Neuronal stem cell (in vitro differentiated cells): ENCODE measurements at regions not wholly inside any gene's neighbourhood (a gene's known extent, or its start where the extent isn't known, plus 50 kb on each side); places are given as distances from the start of the nearest gene placed in this dataset.
"Not testable (repeated sequence)": the region's sequence is repeated elsewhere in the genome, so short reads cannot be mapped to it uniquely, and the experiment has no call there.

Experiments used
- DNase-seq: peaks from one replicate; pipeline ENCODE4 v3.0.0-alpha.2; 2013; ENCODE audit warnings: low spot score
- H2AFZ ChIP-seq: one replicate; pipeline ENCODE4 v1.6.1; 2013; ENCODE audit warnings: mild to moderate bottlenecking, low read length, inconsistent platforms
- H2AK5ac ChIP-seq: 2 replicates; pipeline ENCODE4 v1.6.1; 2013; ENCODE audit warnings: low read depth, mild to moderate bottlenecking, inconsistent platforms, low read length, moderate library complexity, mixed read lengths
- H2BK120ac ChIP-seq: 2 replicates; pipeline ENCODE4 v1.6.1; 2013; ENCODE audit warnings: low read depth, mild to moderate bottlenecking, inconsistent platforms, low read length, moderate library complexity, mixed read lengths
- H2BK12ac ChIP-seq: one replicate; pipeline ENCODE4 v1.6.1; 2013; ENCODE audit warnings: low read length, inconsistent platforms
- H2BK15ac ChIP-seq: 2 replicates; pipeline ENCODE4 v1.6.1; 2013; ENCODE audit warnings: mild to moderate bottlenecking, low read length, inconsistent platforms, mixed read lengths
- H2BK5ac ChIP-seq: one replicate; pipeline ENCODE4 v1.6.1; 2013; ENCODE audit warnings: inconsistent platforms, mild to moderate bottlenecking, low read length, moderate library complexity
- H3K14ac ChIP-seq: one replicate; pipeline ENCODE4 v1.6.1; 2013; ENCODE audit warnings: low read length, inconsistent platforms
- H3K18ac ChIP-seq: 2 replicates; pipeline ENCODE4 v1.6.1; 2013; ENCODE audit warnings: low read length, inconsistent platforms
- H3K23ac ChIP-seq: 2 replicates; pipeline ENCODE4 v1.6.1; 2013; ENCODE audit warnings: low read depth, mild to moderate bottlenecking, mixed read lengths, low read length, inconsistent platforms; ENCODE audit not compliant: poor library complexity
- H3K27ac ChIP-seq: replicated peaks from 3 replicates; pipeline ENCODE4 v1.5.1; 2013; ENCODE audit warnings: low read length, inconsistent platforms
- H3K27me3 ChIP-seq, 3 experiments: 2 replicates each; pipeline ENCODE4 v1.6.1; 2013; ENCODE audit warnings: low read length in 3 of 3, mild to moderate bottlenecking in 2 of 3, inconsistent platforms in 1 of 3, low read depth in 1 of 3, mixed read lengths in 1 of 3, moderate library complexity in 1 of 3; ENCODE audit not compliant: control insufficient read depth in 3 of 3, insufficient read depth in 3 of 3
- H3K36me3 ChIP-seq, 2 donors: replicated peaks in 1 of 2; 2 replicates each; pipeline ENCODE4 v1.6.1; 2013; ENCODE audit warnings: low read length in 2 of 2; ENCODE audit not compliant: control insufficient read depth in 2 of 2, insufficient read depth in 2 of 2
- H3K4ac ChIP-seq: 2 replicates; pipeline ENCODE4 v1.6.1; 2013; ENCODE audit warnings: inconsistent platforms, mild to moderate bottlenecking, low read length, moderate library complexity
- H3K4me1 ChIP-seq, 2 donors: 1 replicate in 1 of 2; 2 replicates in 1 of 2; pipeline ENCODE4 v1.6.1; 2013; ENCODE audit warnings: low read length in 2 of 2, low read depth in 1 of 2; ENCODE audit not compliant: control insufficient read depth in 2 of 2, insufficient read depth in 1 of 2
- H3K4me2 ChIP-seq: one replicate; pipeline ENCODE4 v1.6.1; 2013; ENCODE audit warnings: mild to moderate bottlenecking, low read length, inconsistent platforms; ENCODE audit not compliant: insufficient read depth, poor library complexity, severe bottlenecking
- H3K4me3 ChIP-seq, 2 donors: 2 replicates each; pipeline ENCODE4 v1.5.1; 2013; ENCODE audit warnings: low read length in 2 of 2, mild to moderate bottlenecking in 2 of 2, inconsistent platforms in 1 of 2, moderate library complexity in 1 of 2
- H3K79me1 ChIP-seq: one replicate; pipeline ENCODE4 v1.6.1; 2013; ENCODE audit warnings: low read depth, mild to moderate bottlenecking, inconsistent platforms, low read length, moderate library complexity
- H3K9ac ChIP-seq: one replicate; pipeline ENCODE4 v1.6.1; 2013; ENCODE audit warnings: mild to moderate bottlenecking, low read depth, low read length, inconsistent platforms; ENCODE audit not compliant: poor library complexity
- H3K9me3 ChIP-seq, 2 donors: replicated peaks in 1 of 2; 2 replicates each; pipeline versions ENCODE3 to v1.6.1; 2013; ENCODE audit warnings: low read length in 2 of 2, mild to moderate bottlenecking in 2 of 2, inconsistent platforms in 1 of 2, low read depth in 1 of 2, mixed read lengths in 1 of 2, moderate library complexity in 1 of 2; ENCODE audit not compliant: control insufficient read depth in 2 of 2, insufficient read depth in 1 of 2
- H4K8ac ChIP-seq: one replicate; pipeline ENCODE4 v1.6.1; 2013; ENCODE audit warnings: low read depth, mild to moderate bottlenecking, inconsistent platforms, low read length, moderate library complexity
- H4K91ac ChIP-seq: one replicate; pipeline ENCODE4 v1.6.1; 2013; ENCODE audit warnings: low read length, low read depth, mild to moderate bottlenecking, inconsistent platforms; ENCODE audit not compliant: poor library complexity
- WGBS, 2 donors: extraction: QIAGEN DNeasy Blood & Tissue Kit; methylation state at CpG; one replicate each; pipeline ENCODE4 v1.1.7; 2013; ENCODE audit warnings: missing lambda C conversion rate in 2 of 2, mixed read lengths in 1 of 2; ENCODE audit not compliant: insufficient read length in 2 of 2, insufficient replicate concordance in 1 of 2; ENCODE audit errors: extremely low coverage in 2 of 2; 5-methylcytosine and 5-hydroxymethylcytosine counted together

DNA sequence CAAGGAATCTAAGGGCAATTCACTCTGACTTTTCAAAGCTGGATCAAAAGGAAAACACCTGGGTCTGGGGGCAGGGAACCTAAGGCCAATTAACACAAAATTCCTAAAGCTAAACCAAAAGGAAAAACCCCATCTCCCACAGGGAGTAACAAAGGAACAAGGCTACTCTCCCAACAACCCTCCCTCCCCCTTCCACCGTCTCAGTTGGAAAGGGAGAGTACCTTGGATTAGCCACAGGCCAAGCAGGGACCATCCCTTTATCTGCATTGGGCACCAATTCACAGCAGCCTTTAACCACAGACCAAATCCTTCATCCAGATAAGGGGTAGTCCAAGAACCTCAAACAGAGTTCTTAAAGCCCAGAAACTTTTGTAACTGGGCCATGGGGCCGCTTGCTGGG is 153.0 kb downstream of the ZFY start:
- H2BK120ac ChIP-seq, H3K9me3 ChIP-seq, H3K23ac ChIP-seq, H4K8ac ChIP-seq, H2AFZ ChIP-seq, H3K9ac ChIP-seq, H3K27me3 ChIP-seq, H3K36me3 ChIP-seq, H4K91ac ChIP-seq, H3K18ac ChIP-seq, H3K4me2 ChIP-seq, H3K4me1 ChIP-seq, H2BK12ac ChIP-seq, H2BK15ac ChIP-seq, H3K79me1 ChIP-seq, H2AK5ac ChIP-seq, H3K4me3 ChIP-seq, H2BK5ac ChIP-seq, H3K14ac ChIP-seq, H3K4ac ChIP-seq: not testable (repeated sequence)
- WGBS, 2 donors, result no CpG with 5 or more reads among the region's 2 CpGs
- H3K27ac ChIP-seq, result peak overlapping the region; percentile 78
- peak; percentile 26 for DNase-seq

DNA sequence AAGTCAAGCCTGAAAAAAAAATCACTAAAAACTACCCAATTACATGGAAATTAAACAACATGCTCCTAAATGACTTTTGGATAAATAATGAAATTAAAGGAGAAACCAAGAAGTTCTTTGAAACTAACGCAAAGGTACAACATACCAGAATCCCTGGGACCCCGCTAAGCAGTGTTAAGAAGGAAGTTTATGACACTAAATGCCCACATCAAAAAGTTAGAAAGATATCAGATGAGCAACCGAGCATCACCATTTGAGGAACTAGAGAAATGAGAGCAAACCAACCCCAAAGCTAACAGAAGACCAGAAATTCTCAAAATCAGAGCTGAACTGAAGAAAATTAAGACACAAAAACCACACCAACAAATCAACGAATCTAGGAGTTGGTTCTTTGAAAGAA is 173.5 kb downstream of the ZFY start:
- not testable (repeated sequence) for H3K4me1 ChIP-seq, H3K4me2 ChIP-seq, H3K4me3 ChIP-seq, H2BK15ac ChIP-seq, H3K4ac ChIP-seq, H3K14ac ChIP-seq, H3K27me3 ChIP-seq, H3K18ac ChIP-seq, H3K27ac ChIP-seq, H3K79me1 ChIP-seq, H4K8ac ChIP-seq, H2AFZ ChIP-seq, H2BK12ac ChIP-seq, DNase-seq, H3K36me3 ChIP-seq, H3K9ac ChIP-seq, H2BK120ac ChIP-seq, H2AK5ac ChIP-seq, H3K23ac ChIP-seq, H4K91ac ChIP-seq, H2BK5ac ChIP-seq, H3K9me3 ChIP-seq
- WGBS, 2 donors, result no CpG with 5 or more reads among the region's 4 CpGs

DNA sequence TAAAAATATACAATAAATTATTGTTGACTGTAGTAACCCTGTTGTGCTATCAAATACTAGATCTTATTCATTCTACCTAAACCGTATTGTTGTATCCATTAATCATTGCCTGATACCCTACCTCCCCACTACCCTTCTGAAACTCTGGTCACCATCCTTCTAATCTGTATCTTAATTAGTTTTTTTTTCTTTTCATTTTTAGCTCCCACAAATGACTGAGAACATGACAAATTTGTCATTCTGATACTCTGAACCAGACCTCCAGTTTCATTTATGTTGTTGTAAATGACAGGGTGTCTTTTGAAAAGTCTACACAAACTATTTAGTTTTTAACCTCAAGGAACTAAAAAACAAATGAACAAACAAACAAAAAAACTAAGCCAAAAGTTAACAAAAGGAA is 185.1 kb downstream of the ZFY start:
- H2AK5ac ChIP-seq, H2BK5ac ChIP-seq, H3K27me3 ChIP-seq, H2BK15ac ChIP-seq, H4K91ac ChIP-seq, H3K4ac ChIP-seq, H3K79me1 ChIP-seq, H3K23ac ChIP-seq, H2AFZ ChIP-seq, H3K14ac ChIP-seq, H3K9me3 ChIP-seq, H3K4me3 ChIP-seq, H3K4me2 ChIP-seq, H4K8ac ChIP-seq, DNase-seq, H3K18ac ChIP-seq, H3K27ac ChIP-seq, H2BK12ac ChIP-seq, H2BK120ac ChIP-seq, H3K4me1 ChIP-seq, H3K36me3 ChIP-seq, H3K9ac ChIP-seq: not testable (repeated sequence)
- WGBS, 2 donors, result no CpG with 5 or more reads among the region's 1 CpG

DNA sequence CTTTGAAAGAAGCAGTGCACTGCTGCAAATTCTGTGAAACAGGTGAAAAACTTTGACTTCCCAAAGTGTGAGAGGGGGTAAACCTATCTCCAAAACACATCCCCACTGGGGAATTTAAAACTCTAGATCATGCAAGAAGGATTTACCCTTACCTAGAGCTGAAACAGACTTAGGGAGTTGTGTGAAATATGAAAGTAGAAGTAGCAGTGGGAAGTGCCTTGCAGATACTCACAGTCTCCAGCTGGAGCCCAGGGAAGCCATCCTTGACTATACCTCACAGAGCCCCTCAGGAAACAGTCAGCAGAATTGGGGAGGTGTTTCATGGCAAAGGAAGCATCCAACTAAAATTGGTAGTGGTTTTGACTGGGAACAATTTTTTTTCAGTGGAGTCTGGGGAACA is 185.5 kb downstream of the ZFY start:
- not testable (repeated sequence) for H2BK12ac ChIP-seq, H3K9ac ChIP-seq, H2AK5ac ChIP-seq, H3K27ac ChIP-seq, H3K9me3 ChIP-seq, H3K36me3 ChIP-seq, H2BK15ac ChIP-seq, H2BK120ac ChIP-seq, H3K27me3 ChIP-seq, H2AFZ ChIP-seq, H3K14ac ChIP-seq, H3K79me1 ChIP-seq, H3K18ac ChIP-seq, H4K8ac ChIP-seq, H3K4me3 ChIP-seq, H3K4ac ChIP-seq, H3K4me2 ChIP-seq, H3K23ac ChIP-seq, H3K4me1 ChIP-seq, H2BK5ac ChIP-seq, H4K91ac ChIP-seq, DNase-seq
